ENCODE measurements at regions not wholly inside any gene's neighbourhood (a gene's known extent, or its start where the extent isn't known, plus 50 kb on each side); places are given as distances from the start of the nearest gene placed in this dataset.

- no peak for DNase-seq
- Mint-ChIP-seq H3K4me1 (ENCODE audit: low read depth) (peaks cover 4% of the 10 kb centered on the region), H3K4me3 (no peak overlapping the region), H3K27me3 (no peaks in the 10 kb centered on the region), H3K27ac (no peak overlapping the region), H3K36me3 (no peaks in the 10 kb centered on the region), H3K9me3 (no peaks in the 10 kb centered on the region)
- POLR2A ChIA-PET, result no interaction called here
- CTCF ChIA-PET, result interaction anchor here (1.6 kb wide), 1 partner anchor 171 kb away, joined by 6 read pairs; no protein-coding TSS in a partner anchor
- intact Hi-C loops (cut with micrococcal nuclease), result no loop called here
These were observed 112.2 kb upstream of the PDE7B start for GRCh38 chr6:135739288-135739687.

GRCh38 chr6:135740580-135740979 lies 110.9 kb upstream of the PDE7B start:
- no peak for DNase-seq
- no peak overlapping the region for H3K4me3 Mint-ChIP-seq
- H3K27me3 Mint-ChIP-seq, result no peaks in the 10 kb centered on the region
- intact Hi-C loops (cut with micrococcal nuclease), result no loop called here
- ChIA-PET CTCF (no interaction called here), POLR2A (no interaction called here)
- no peak overlapping the region for H3K27ac Mint-ChIP-seq
- H3K36me3 Mint-ChIP-seq, result no peaks in the 10 kb centered on the region
- H3K9me3 Mint-ChIP-seq, result no peaks in the 10 kb centered on the region
- H3K4me1 Mint-ChIP-seq (ENCODE audit: low read depth), result peaks cover 4% of the 10 kb centered on the region

- CTCF ChIA-PET, result interaction anchor here (0.6 kb wide), 1 partner anchor 110 kb away, joined by 3 read pairs; no protein-coding TSS in a partner anchor
- H3K27me3 Mint-ChIP-seq, result peaks cover 1% of the 10 kb centered on the region
These were observed 108.0 kb upstream of the PDE7B start for GRCh38 chr6:135743476-135743875.

GRCh38 chr6:135748189-135748588 lies 103.3 kb upstream of the PDE7B start:
- peaks cover 7% of the 10 kb centered on the region for H3K27me3 Mint-ChIP-seq
- no peak overlapping the region for H3K27ac Mint-ChIP-seq
- H3K4me1 Mint-ChIP-seq (ENCODE audit: low read depth), result no peaks in the 10 kb centered on the region
- H3K9me3 Mint-ChIP-seq, result no peaks in the 10 kb centered on the region
- ChIA-PET POLR2A (no interaction called here), CTCF (no interaction called here)
- no peak for DNase-seq
- no peaks in the 10 kb centered on the region for H3K36me3 Mint-ChIP-seq
- no peak overlapping the region for H3K4me3 Mint-ChIP-seq
- intact Hi-C loops (cut with micrococcal nuclease), result no loop called here

More at GRCh38 chr6:135743476-135743875, 108.0 kb upstream of the PDE7B start:
- DNase-seq, result no peak
- no peak overlapping the region for H3K27ac Mint-ChIP-seq
- H3K36me3 Mint-ChIP-seq, result no peaks in the 10 kb centered on the region
- intact Hi-C loops (cut with micrococcal nuclease), result no loop called here
- no peaks in the 10 kb centered on the region for H3K9me3 Mint-ChIP-seq
- POLR2A ChIA-PET, result no interaction called here
- H3K4me1 Mint-ChIP-seq (ENCODE audit: low read depth), result peaks cover 4% of the 10 kb centered on the region
- H3K4me3 Mint-ChIP-seq, result no peak overlapping the region

GRCh38 chr6:135750081-135750480 lies 101.4 kb upstream of the PDE7B start:
- Mint-ChIP-seq H3K27ac (no peak overlapping the region), H3K4me1 (ENCODE audit: low read depth) (no peaks in the 10 kb centered on the region), H3K4me3 (no peak overlapping the region), H3K27me3 (peaks cover 7% of the 10 kb centered on the region), H3K36me3 (no peaks in the 10 kb centered on the region), H3K9me3 (no peaks in the 10 kb centered on the region)
- POLR2A ChIA-PET, result no interaction called here
- no peak for DNase-seq
- CTCF ChIA-PET, result no interaction called here
- intact Hi-C loops (cut with micrococcal nuclease), result no loop called here

- ChIA-PET POLR2A (interaction anchor here (0.6 kb wide), 1 partner anchor 297 kb away, joined by 3 read pairs; no protein-coding TSS in a partner anchor), CTCF (no interaction called here)
- Mint-ChIP-seq H3K9me3 (no peaks in the 10 kb centered on the region), H3K4me3 (no peak overlapping the region), H3K4me1 (ENCODE audit: low read depth) (no peaks in the 10 kb centered on the region), H3K36me3 (no peaks in the 10 kb centered on the region), H3K27me3 (peaks cover 5% of the 10 kb centered on the region), H3K27ac (no peak overlapping the region)
- intact Hi-C loops (cut with micrococcal nuclease), result no loop called here
- DNase-seq, result no peak
These were observed 98.3 kb upstream of the PDE7B start for GRCh38 chr6:135753196-135753595.

GRCh38 chr6:135759831-135760230 lies 91.7 kb upstream of the PDE7B start:
- ChIA-PET CTCF (interaction anchor here (0.6 to 1.7 kb wide), 3 partner anchors 150 to 224 kb away, joined by 3 to 6 read pairs (median 4); no protein-coding TSS in a partner anchor), POLR2A (no interaction called here)
- Mint-ChIP-seq H3K36me3 (no peaks in the 10 kb centered on the region), H3K4me1 (ENCODE audit: low read depth) (no peaks in the 10 kb centered on the region), H3K4me3 (no peak overlapping the region), H3K27me3 (no peaks in the 10 kb centered on the region), H3K9me3 (peaks cover 9% of the 10 kb centered on the region), H3K27ac (no peak overlapping the region)
- intact Hi-C loops (cut with micrococcal nuclease), result loop anchor here (2.0 kb wide), 1 partner anchor 221 kb away; no protein-coding TSS in a partner anchor
- DNase-seq, result no peak

GRCh38 chr6:135774006-135774405 lies 77.5 kb upstream of the PDE7B start:
- intact Hi-C loops (cut with micrococcal nuclease), result no loop called here
- Mint-ChIP-seq H3K9me3 (no peaks in the 10 kb centered on the region), H3K27ac (no peak overlapping the region), H3K27me3 (no peaks in the 10 kb centered on the region), H3K36me3 (no peaks in the 10 kb centered on the region), H3K4me3 (no peak overlapping the region), H3K4me1 (ENCODE audit: low read depth) (no peaks in the 10 kb centered on the region)
- CTCF ChIA-PET, result no interaction called here
- POLR2A ChIA-PET, result no interaction called here
- DNase-seq, result no peak

GRCh38 chr6:135779213-135779612 lies 72.3 kb upstream of the PDE7B start:
- no peaks in the 10 kb centered on the region for H3K36me3 Mint-ChIP-seq
- no peak overlapping the region for H3K4me3 Mint-ChIP-seq
- H3K27ac Mint-ChIP-seq, result no peak overlapping the region
- no peak for DNase-seq
- POLR2A ChIA-PET, result no interaction called here
- peaks cover 4% of the 10 kb centered on the region for H3K27me3 Mint-ChIP-seq
- intact Hi-C loops (cut with micrococcal nuclease), result no loop called here
- H3K9me3 Mint-ChIP-seq, result no peaks in the 10 kb centered on the region
- no peaks in the 10 kb centered on the region for H3K4me1 Mint-ChIP-seq (ENCODE audit: low read depth)
- CTCF ChIA-PET, result no interaction called here

- ChIA-PET POLR2A (no interaction called here), CTCF (no interaction called here)
- no peak overlapping the region for H3K4me3 Mint-ChIP-seq
- H3K4me1 Mint-ChIP-seq (ENCODE audit: low read depth), result no peaks in the 10 kb centered on the region
- peaks cover 4% of the 10 kb centered on the region for H3K27me3 Mint-ChIP-seq
- intact Hi-C loops (cut with micrococcal nuclease), result no loop called here
- H3K36me3 Mint-ChIP-seq, result no peaks in the 10 kb centered on the region
- DNase-seq, result no peak
- no peak overlapping the region for H3K27ac Mint-ChIP-seq
- H3K9me3 Mint-ChIP-seq, result no peaks in the 10 kb centered on the region
These were observed 71.2 kb upstream of the PDE7B start for GRCh38 chr6:135780326-135780725.

- intact Hi-C loops (cut with micrococcal nuclease), result no loop called here
- H3K27me3 Mint-ChIP-seq, result peaks cover 4% of the 10 kb centered on the region
- H3K27ac Mint-ChIP-seq, result no peak overlapping the region
- ChIA-PET POLR2A (no interaction called here), CTCF (no interaction called here)
- H3K9me3 Mint-ChIP-seq, result no peaks in the 10 kb centered on the region
- no peak for DNase-seq
- no peaks in the 10 kb centered on the region for H3K36me3 Mint-ChIP-seq
- H3K4me3 Mint-ChIP-seq, result no peak overlapping the region
- no peaks in the 10 kb centered on the region for H3K4me1 Mint-ChIP-seq (ENCODE audit: low read depth)
These were observed 69.0 kb upstream of the PDE7B start for GRCh38 chr6:135782546-135782945.

GRCh38 chr6:135784507-135784906 lies 67.0 kb upstream of the PDE7B start:
- no peak for DNase-seq
- H3K27ac Mint-ChIP-seq, result no peak overlapping the region
- no peaks in the 10 kb centered on the region for H3K9me3 Mint-ChIP-seq
- no peak overlapping the region for H3K4me3 Mint-ChIP-seq
- peaks cover 1% of the 10 kb centered on the region for H3K27me3 Mint-ChIP-seq
- ChIA-PET CTCF (interaction anchor here (1.2 to 2.1 kb wide), 2 partner anchors 125 to 442 kb away, joined by 3 to 5 read pairs; no protein-coding TSS in a partner anchor), POLR2A (no interaction called here)
- no peaks in the 10 kb centered on the region for H3K4me1 Mint-ChIP-seq (ENCODE audit: low read depth)
- intact Hi-C loops (cut with micrococcal nuclease), result no loop called here
- H3K36me3 Mint-ChIP-seq, result no peaks in the 10 kb centered on the region

GRCh38 chr6:135789375-135790050 lies 62.0 kb upstream of the PDE7B start:
- DNase-seq, result no peak
- Mint-ChIP-seq H3K9me3 (no peaks in the 10 kb centered on the region), H3K4me3 (no peak overlapping the region), H3K4me1 (ENCODE audit: low read depth) (no peaks in the 10 kb centered on the region), H3K27ac (no peak overlapping the region), H3K27me3 (no peaks in the 10 kb centered on the region), H3K36me3 (no peaks in the 10 kb centered on the region)
- CTCF ChIA-PET, result no interaction called here
- POLR2A ChIA-PET, result no interaction called here
- intact Hi-C loops (cut with micrococcal nuclease), result no loop called here

All from activated CD4-positive, alpha-beta memory T cell treated with anti-CD3 and anti-CD28 coated beads for 36 hours (primary cell).